ENCODE measurements at regions not wholly inside any gene's neighbourhood (a gene's known extent, or its start where the extent isn't known, plus 50 kb on each side); places are given as distances from the start of the nearest gene placed in this dataset.

- DNase-seq = no peak
Observed at GRCh38 chr3:163832547-163832946, 1245.7 kb downstream of the SI start.

GRCh38 chr3:163821841-163822240 lies 1256.5 kb downstream of the SI start:
- DNase-seq = no peak

- DNase-seq = no peak
Observed at GRCh38 chr3:163817015-163817414, 1261.3 kb downstream of the SI start.

- no peak for DNase-seq
Observed at GRCh38 chr3:163813935-163814334, 1264.4 kb downstream of the SI start.

GRCh38 chr3:163812006-163812405 lies 1266.3 kb downstream of the SI start:
- DNase-seq = no peak

- DNase-seq = no peak
Observed at GRCh38 chr3:163809540-163809993, 1268.7 kb downstream of the SI start.

GRCh38 chr3:163786416-163786815 lies 1291.9 kb downstream of the SI start:
- DNase-seq = no peak

- DNase-seq = no peak
Observed at GRCh38 chr3:163785693-163786092, 1292.6 kb downstream of the SI start.

- DNase-seq = no peak
Observed at GRCh38 chr3:163779396-163780344, 1298.6 kb downstream of the SI start.

GRCh38 chr3:163776743-163777142 lies 1301.6 kb downstream of the SI start:
- no peak for DNase-seq

GRCh38 chr3:163773136-163773535 lies 1305.2 kb downstream of the SI start:
- no peak for DNase-seq

GRCh38 chr3:163768048-163768447 lies 1310.2 kb downstream of the SI start:
- no peak for DNase-seq

GRCh38 chr3:163766112-163766511 lies 1312.2 kb downstream of the SI start:
- no peak for DNase-seq

- DNase-seq = no peak
Observed at GRCh38 chr3:163753033-163753432, 1325.3 kb downstream of the SI start.

GRCh38 chr3:163745204-163745603 lies 1333.1 kb downstream of the SI start:
- DNase-seq = no peak

GRCh38 chr3:163735394-163735793 lies 1342.9 kb downstream of the SI start:
- no peak for DNase-seq

GRCh38 chr3:163730684-163731083 lies 1347.6 kb downstream of the SI start:
- DNase-seq = no peak

- DNase-seq = no peak
Observed at GRCh38 chr3:163726125-163726524, 1352.2 kb downstream of the SI start.

GRCh38 chr3:163722405-163722804 lies 1355.9 kb downstream of the SI start:
- no peak for DNase-seq

GRCh38 chr3:163721596-163721995 lies 1356.7 kb downstream of the SI start:
- DNase-seq = no peak

GRCh38 chr3:163717377-163717776 lies 1360.9 kb downstream of the SI start:
- DNase-seq = no peak

- DNase-seq = no peak
Observed at GRCh38 chr3:163708428-163708827, 1369.9 kb downstream of the SI start.

GRCh38 chr3:163707659-163708058 lies 1370.6 kb downstream of the SI start:
- no peak for DNase-seq
